RWPE2 (cell line): ENCODE measurements at regions not wholly inside any gene's neighbourhood (a gene's known extent, or its start where the extent isn't known, plus 50 kb on each side); places are given as distances from the start of the nearest gene placed in this dataset.

Experiments used
- ATAC-seq: fragments of 200-7000 bp; cut with Tn5 transposase; 3 replicates; pipeline ENCODE4 v1.9.1; 2021; ENCODE audit warnings: low read depth
- DNase-seq: peaks from one replicate; pipeline ENCODE4 v3.0.0-alpha.2; 2020; ENCODE audit warnings: low spot score
- H3K27ac ChIP-seq: fragments of 450-650 bp; 2 replicates; pipeline ENCODE4 v1.5.1; 2017; ENCODE audit warnings: mild to moderate bottlenecking; ENCODE audit not compliant: poor library complexity, severe bottlenecking
- H3K27me3 ChIP-seq: fragments of 250-450 bp; sonication (Bioruptor Pico); 2 replicates; pipeline ENCODE4 v1.5.1; 2021; ENCODE audit warnings: mild to moderate bottlenecking, moderate library complexity; ENCODE audit not compliant: insufficient read depth, poor library complexity, severe bottlenecking
- H3K36me3 ChIP-seq: fragments of 250-450 bp; sonication (Bioruptor Pico); 2 replicates; pipeline ENCODE4 v1.5.1; 2020; ENCODE audit warnings: low read depth, mild to moderate bottlenecking, moderate library complexity
- H3K4me1 ChIP-seq: fragments of 250-450 bp; sonication (Bioruptor Pico); 2 replicates; pipeline ENCODE4 v1.5.1; 2021; ENCODE audit warnings: mild to moderate bottlenecking, moderate library complexity; ENCODE audit not compliant: insufficient read depth, poor library complexity, severe bottlenecking
- H3K4me3 ChIP-seq: fragments of 250-450 bp; sonication (Bioruptor Pico); 2 replicates; pipeline ENCODE4 v1.5.1; 2021; ENCODE audit warnings: mild to moderate bottlenecking, moderate library complexity; ENCODE audit not compliant: severe bottlenecking
- H3K9me3 ChIP-seq: fragments of 250-450 bp; sonication (Bioruptor Pico); 2 replicates; pipeline ENCODE4 v1.5.1; 2021; ENCODE audit warnings: mild to moderate bottlenecking, moderate library complexity; ENCODE audit not compliant: severe bottlenecking
- CTCF ChIP-seq: fragments of 450-650 bp; IDR thresholded peaks from one replicate; pipeline ENCODE4 v1.5.1; 2017; ENCODE audit warnings: mild to moderate bottlenecking, moderate library complexity; ENCODE audit not compliant: poor library complexity, severe bottlenecking

- TF ChIP-seq CTCF, result no peak
- H3K36me3 ChIP-seq, result no peaks in the 10 kb centered on the region
- no peaks in the 10 kb centered on the region for H3K9me3 ChIP-seq
- H3K4me1 ChIP-seq, result no peaks in the 10 kb centered on the region
- no peaks in the 10 kb centered on the region for H3K27me3 ChIP-seq
- DNase-seq, result no peak
- no peak for ATAC-seq
- H3K4me3 ChIP-seq, result no peak overlapping the region
- no peak overlapping the region for H3K27ac ChIP-seq
Measured at GRCh38 chr7:10592604-10593003, 381.1 kb upstream of the PHF14 start.

DNA sequence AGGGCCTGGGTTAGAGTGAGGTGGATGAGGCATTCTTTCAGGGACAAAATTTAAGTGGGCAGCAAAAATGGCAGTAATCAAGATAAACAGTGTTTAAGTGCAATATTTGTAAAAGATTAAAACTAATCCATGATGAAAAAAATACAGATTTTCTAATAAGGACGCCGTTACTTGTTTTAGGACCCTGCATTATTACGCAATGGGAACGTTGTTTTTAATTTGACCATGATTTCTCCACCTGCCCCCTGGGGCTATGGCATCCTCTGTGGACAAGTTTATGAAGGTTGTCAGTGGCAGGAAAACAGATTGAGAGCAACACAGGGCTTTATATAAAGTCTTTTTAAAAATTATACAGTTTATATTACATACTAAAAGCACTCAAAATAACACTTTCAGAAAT, 380.6 kb upstream of the PHF14 start:
- H3K27me3 ChIP-seq, result no peaks in the 10 kb centered on the region
- no peak overlapping the region for H3K4me3 ChIP-seq
- ATAC-seq, result no peak
- no peaks in the 10 kb centered on the region for H3K4me1 ChIP-seq
- no peak for TF ChIP-seq CTCF
- DNase-seq, result no peak
- H3K36me3 ChIP-seq, result no peaks in the 10 kb centered on the region
- H3K9me3 ChIP-seq, result no peaks in the 10 kb centered on the region
- H3K27ac ChIP-seq, result no peak overlapping the region

- H3K36me3 ChIP-seq, result no peaks in the 10 kb centered on the region
- H3K9me3 ChIP-seq, result no peaks in the 10 kb centered on the region
- H3K4me1 ChIP-seq, result no peaks in the 10 kb centered on the region
- ATAC-seq (no peak), DNase-seq (no peak)
- TF ChIP-seq CTCF, result no peak
- H3K27ac ChIP-seq, result no peak overlapping the region
- no peaks in the 10 kb centered on the region for H3K27me3 ChIP-seq
- H3K4me3 ChIP-seq, result no peak overlapping the region
Measured at GRCh38 chr7:10596827-10597226, 376.8 kb upstream of the PHF14 start.

GRCh38 chr7:10604128-10604527, 369.5 kb upstream of the PHF14 start:
- DNase-seq, result no peak
- ATAC-seq, result no peak
- Histone ChIP-seq H3K4me1 (no peaks in the 10 kb centered on the region), H3K27ac (no peak overlapping the region), H3K4me3 (no peak overlapping the region), H3K9me3 (no peaks in the 10 kb centered on the region), H3K36me3 (no peaks in the 10 kb centered on the region), H3K27me3 (no peaks in the 10 kb centered on the region)
- no peak for TF ChIP-seq CTCF

- TF ChIP-seq CTCF, result no peak
- ATAC-seq, result no peak
Measured at GRCh38 chr7:10612950-10613349, 360.7 kb upstream of the PHF14 start.

More at GRCh38 chr7:10612950-10613349, 360.7 kb upstream of the PHF14 start:
- Histone ChIP-seq H3K4me1 (no peaks in the 10 kb centered on the region), H3K4me3 (no peak overlapping the region), H3K27ac (no peak overlapping the region), H3K36me3 (no peaks in the 10 kb centered on the region), H3K9me3 (no peaks in the 10 kb centered on the region), H3K27me3 (no peaks in the 10 kb centered on the region)
- DNase-seq, result no peak
